A673 (cell line): ENCODE measurements at regions not wholly inside any gene's neighbourhood (a gene's known extent, or its start where the extent isn't known, plus 50 kb on each side); places are given as distances from the start of the nearest gene placed in this dataset.

ENCODE experiments used
- CTCF ChIP-seq: fragments of 300-800, 200-600 bp; sonication (generic); conservative IDR thresholded peaks from 2 replicates; pipeline ENCODE4 v1.5.1; 2017; ENCODE audit warnings: low read depth, mild to moderate bottlenecking, antibody characterized with exemption, low read length, moderate library complexity, mixed read lengths
- EZH2 ChIP-seq: fragments of 200-600 bp; sonication (generic); IDR thresholded peaks from 2 replicates; pipeline ENCODE4 v1.6.1; 2017; ENCODE audit warnings: borderline replicate concordance, low read depth, mild to moderate bottlenecking, mixed read lengths, antibody characterized with exemption, low read length; ENCODE audit not compliant: poor library complexity, severe bottlenecking

GRCh38 chr7:4386190-4386589, 295.9 kb upstream of the FOXK1 start:
- TF ChIP-seq CTCF (no peak), EZH2 (no peak)
